NCI-H748 treated with DMSO at 0.1 percent for 48 hours (cell line): ENCODE measurements at regions not wholly inside any gene's neighbourhood (a gene's known extent, or its start where the extent isn't known, plus 50 kb on each side); places are given as distances from the start of the nearest gene placed in this dataset.

ENCODE experiments used
- DNase-seq: peaks from one replicate; lab custom pipeline; 2025; lab: John Stamatoyannopoulos, UW

DNA sequence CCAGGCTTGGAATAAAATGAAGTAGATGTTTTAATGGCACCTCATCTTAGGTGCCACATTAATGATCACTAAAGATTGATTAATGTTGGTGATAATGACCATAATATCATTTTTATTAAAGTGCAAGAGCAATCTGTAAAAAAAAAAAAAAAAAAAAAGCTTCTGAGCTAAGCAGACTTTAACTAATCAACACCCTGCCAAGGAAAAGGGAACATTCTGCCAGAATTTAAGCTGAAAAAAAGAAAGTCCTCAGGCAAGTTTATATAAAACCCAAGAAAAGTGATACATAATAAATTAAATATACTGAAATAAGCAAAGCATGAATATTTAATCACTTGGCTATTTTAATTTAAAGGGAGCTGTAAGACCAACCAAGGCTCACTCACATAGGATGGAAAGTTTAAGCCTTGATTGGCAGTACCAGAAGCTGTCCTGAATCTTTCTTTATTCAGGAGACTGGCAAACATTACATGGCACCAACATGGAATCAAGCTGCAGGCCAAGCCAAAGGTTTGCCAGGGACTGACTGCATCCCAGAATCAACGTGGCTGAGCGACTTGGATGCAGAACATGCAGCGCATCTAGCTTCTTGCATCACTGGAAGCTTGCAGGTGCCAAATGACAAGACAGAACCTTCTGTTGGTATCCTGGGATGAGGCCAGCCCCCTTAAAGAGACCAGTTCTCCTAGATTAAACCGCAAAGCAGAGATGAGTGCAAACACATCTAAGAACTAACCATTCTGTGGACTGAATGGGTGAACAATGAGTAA lies 413.6 kb downstream of the ENC1 start:
- no peak for DNase-seq

DNA sequence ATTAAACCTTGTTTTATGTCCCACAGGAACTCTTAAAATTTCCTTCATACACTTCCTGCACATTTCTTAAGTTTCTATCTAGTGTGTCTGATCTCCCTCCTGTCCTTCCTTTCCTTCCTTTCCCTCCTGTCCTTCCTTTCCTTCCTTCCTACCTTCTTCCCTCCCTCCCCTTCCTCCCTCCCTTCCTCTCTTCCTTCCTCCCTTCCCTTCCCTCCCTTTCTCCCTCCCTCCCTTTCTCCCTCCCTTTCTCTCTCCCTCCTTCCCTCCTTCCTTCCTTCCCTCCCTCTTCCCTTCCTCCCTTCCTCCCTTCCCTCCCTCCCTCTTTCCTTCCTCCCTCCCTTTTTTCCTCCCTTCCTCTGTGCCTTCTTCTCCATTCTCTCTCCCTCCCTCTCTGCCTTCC lies 414.9 kb downstream of the ENC1 start:
- DNase-seq: no peak

DNA sequence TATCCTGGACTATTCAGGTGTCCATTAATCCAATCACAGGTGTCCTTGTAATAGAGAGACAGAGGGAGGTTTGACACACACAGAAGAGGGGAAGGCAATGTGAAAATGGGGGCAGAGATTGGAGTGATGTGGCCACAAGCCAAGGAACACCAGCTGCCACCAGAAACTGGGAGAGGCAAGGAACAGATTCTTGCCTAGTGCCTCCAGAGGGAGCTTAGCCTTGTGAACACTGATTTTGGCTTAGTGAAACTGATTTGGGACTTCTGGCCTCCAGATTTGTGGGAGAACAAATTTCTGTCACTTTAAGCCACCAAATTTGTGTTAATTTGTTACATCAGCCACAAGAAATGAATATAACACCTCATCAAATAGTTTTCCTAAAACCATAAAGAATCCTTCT lies 416.2 kb downstream of the ENC1 start:
- DNase-seq: no peak

DNA sequence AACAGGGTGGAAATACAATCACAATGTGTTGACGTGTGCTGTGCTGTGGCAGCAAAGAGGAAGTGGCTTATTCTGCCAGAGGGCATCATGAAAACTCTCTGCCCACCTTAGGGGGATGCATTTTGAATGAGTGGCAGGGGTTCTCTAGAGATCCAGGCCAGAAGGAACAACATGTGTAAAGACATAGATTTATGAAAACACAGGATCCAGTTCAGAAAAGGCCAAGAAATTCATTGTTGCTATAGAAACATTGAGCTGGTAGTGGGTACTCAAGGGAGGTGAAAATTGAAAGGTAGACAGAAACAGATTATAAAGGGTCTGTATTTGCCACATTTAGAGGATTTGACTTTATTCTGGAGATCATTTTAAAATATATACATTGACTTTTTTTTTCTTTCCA lies 417.7 kb downstream of the ENC1 start:
- no peak for DNase-seq

DNA sequence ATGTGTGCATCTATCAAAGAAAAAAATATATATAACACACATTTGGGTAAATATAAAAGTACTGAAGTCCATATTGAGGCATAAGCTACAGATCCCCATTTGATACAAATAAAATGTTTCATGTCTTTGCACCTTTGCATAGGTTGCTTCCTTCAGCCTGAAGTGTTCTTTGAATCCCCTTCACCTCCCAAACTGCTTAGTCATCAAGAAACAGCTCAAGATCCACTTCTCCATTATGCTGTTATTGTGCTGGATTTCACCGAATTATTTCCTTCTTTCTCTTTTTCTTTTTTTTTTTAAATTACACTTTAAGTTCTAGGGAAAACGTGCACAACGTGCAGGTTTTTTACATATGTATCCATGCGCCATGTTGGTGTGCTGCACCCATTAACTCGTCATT lies 419.1 kb downstream of the ENC1 start:
- DNase-seq: no peak

DNA sequence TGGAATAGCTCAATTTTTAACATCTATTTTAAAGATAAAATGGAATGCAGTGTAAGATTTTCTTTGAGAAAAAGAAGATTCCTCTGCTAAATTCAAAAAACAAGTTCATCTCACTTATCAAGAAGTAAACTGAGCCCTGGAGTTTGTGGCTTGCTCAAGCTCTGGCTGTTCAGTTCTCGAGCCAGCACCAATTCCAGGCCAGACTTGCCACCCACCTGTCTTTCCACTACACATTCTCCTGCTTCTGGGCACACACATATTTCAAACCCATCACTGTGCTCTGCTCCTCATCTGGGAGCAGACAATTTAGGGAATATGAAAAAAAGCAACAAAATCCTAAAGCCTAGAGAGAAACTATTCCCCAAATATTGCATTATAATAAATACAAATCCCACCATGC lies 424.5 kb downstream of the ENC1 start:
- DNase-seq: no peak

DNA sequence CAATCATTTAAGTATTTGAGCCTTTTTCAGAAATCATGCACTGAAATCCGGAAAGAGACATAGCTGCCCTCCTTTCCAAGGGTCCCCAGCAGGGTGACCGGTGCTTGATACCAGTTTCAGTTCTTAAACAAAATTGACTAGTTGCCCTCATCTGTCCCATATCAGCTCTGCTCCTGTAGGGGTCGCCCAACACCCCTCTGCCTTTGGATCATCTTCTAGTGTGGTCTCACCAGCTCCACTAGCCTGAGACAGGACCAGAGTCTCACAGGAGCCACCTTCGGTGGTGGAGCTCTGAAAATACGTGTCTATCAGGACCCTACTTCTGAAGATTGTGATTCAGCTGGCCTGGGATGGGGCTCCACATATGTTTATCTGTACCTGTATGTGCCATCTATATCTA lies 428.2 kb downstream of the ENC1 start:
- DNase-seq: peak; percentile 24

DNA sequence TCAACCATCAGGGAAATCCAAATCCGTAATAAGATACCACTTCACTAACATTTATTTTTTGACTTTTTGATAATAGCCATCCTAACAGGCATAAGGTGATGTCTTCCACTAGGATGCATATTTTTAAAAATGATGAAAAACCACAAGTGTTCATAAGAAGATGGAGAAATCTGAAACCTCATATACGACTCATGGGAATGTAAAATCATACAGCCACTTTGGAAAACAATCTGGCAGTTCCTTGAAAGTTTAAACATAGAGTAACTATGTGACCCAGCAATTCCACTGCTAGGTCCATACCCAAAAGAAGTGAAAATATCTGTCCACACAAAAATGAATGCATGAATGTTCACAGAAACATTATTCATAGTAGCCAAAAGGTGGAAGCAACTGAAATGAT lies 431.0 kb downstream of the ENC1 start:
- no peak for DNase-seq

DNA sequence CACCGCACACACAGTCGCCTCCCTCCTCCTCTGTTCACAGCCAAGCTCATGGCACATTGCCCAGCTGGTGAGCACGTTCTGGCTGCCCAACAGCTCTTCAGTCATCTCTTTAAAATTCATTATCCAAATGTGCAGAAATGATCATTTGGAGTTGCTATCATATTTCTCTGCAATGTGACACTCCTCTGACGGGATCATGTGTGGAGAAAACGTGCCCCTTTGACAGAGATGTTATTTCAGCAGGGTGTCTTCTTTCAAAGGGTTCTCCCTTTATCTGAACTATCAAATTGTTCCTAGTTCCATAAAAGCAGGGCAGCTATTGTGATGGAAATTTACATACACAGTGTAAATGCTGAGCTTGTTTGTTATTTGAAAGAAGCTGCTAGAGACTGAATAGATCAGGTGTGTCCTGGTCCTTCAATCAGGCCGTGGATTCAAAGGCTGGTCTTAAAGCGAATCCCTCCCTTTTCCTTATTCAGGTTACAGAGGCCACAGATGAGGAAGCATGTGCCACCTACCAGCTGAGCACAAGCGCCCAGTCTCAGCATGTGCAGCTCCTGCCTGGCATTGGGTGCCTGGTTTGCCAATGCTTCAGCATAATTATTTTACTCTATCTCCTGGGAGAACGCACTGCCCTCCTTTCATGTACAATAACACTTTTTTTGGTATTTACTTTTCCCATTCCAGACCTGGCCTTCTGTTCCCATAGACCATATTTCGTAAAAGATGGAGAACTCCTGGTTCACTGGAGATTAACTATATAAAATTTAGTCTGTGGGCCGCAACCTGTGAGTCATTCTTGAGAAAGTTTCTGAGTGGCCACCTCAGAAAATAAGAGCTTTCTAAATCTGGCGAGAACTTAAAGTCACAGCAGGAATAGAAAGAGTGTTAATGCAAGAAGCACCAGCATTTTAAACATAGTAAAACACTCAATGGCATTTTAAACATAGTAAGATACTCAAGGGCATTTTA lies 433.7 kb downstream of the ENC1 start:
- DNase-seq: peak; percentile 99

DNA sequence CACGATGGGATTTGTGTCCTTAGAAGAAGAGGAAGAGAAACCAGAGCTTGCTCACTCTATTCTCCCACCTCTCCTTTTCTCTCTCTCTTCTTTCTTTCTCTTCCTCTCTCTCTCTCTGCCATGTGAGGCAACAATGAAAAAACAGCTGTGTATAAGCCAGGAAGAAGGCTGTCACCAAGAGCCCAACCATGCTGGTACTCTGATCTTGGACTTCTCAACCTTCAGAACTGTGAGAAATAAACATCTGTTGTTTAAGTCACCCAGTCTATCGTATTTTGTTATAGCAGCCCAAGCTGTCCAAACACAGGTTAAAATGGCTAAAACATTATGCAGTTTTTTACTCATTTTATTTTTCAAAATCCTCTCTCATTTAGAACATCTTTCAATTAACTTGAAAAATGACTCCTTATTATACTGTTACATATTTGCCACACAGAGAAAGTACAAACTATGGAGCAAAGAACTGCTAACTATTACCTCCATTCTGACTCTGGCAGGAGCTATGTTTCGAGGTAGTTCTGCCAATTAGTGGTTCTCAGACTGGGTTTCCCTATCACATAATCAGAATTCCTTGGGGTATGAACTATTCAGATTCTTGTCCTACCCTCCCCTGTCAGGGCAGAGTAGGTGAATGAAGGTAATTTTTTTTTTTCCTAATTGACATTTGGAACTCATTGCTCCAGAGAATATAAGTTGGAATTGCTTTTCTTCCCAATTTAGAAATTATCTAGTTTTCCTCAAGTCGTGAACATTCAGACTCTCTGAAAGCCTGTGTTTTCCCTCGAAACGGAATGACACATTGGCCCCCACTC lies 434.6 kb downstream of the ENC1 start:
- no peak for DNase-seq

DNA sequence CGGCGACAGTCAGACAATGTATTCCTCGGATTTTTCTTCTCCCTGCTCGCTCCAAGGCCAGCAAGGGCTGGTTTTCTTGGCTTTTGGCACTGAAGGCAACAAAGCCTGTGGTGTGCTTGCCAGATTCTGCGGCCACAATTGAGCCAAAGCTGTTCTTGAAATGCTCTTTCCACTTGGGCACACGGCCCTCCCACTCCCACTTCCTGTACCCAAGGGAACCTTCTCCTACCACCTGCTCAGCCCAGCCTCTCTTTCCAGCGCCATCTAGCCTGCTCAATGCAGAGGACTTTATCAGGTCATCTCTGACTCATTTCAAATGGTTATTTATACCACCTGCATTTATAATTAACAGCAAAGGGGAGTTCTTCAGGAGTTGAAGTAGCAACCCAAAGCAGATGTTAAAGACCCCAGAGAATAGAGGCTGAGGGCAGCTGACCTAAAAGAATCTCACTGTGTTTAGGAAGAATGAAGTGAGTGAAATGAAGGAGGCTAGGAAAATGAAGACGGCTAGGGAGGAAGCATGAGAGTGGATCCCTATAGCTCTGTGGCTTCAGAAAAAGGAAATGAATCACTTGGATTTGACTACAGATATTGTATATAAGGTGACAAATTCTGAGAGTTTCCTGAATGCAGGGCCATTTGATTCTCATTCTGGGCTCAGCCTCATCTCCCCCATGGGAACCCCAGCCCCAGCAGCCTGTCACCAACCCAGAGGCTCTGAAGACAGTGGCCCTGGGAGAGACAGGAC lies 439.0 kb downstream of the ENC1 start:
- peak; percentile 85 for DNase-seq

DNA sequence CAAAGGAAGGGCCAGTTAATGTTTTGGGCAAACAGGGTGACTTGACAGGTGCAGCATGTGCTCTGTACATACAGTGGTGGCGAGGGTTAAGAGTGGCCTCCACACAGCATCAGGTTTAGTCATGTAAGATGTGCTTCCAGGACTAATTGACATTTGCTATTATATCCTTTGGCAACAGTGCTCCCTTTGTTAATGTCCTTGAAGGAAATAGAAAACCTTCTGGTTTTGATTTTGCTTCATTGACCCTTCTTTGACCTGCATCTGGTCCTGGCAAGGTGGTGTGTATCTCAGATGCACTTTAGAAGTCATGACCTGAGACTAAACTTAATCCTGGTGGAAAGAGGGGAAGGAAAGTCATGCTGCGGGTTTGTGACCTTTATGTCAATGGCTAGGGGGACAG lies 440.0 kb downstream of the ENC1 start:
- peak; percentile 99 for DNase-seq

DNA sequence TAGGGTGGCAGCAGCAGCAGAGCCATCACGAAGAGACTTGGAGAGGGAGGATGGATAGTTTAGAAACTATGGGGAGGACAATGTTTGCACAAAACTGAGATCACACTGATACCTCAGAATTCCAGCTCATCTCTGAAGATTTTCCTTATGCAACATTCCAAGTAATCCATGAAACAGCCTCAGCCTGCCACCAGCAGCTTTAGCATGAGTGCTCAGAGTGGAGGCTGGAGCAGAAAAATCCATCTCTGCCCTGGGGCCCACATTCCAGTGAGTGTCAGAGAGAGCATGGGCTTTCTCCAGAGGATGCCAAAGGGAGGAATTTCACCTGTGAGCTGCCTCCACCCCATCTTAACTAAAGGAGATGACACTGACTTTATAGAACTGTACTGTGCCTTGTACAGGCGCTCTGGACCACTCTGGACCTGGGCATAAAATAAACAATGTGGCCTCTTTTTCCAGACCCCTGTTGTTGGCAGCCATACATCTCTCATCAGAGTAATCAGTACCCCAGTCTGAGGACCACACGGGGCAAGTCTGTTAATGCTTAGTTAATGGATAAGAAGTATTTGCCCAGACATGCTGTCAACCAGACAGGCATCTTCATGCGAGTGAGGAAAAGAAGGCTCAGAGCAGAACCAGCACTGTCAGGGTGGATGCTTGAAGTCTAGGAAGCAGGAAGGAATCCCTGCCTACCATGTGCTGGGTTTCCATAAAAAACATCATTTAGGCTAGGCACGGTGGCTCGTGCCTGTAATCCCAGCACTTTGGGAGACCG lies 440.9 kb downstream of the ENC1 start:
- DNase-seq: no peak

DNA sequence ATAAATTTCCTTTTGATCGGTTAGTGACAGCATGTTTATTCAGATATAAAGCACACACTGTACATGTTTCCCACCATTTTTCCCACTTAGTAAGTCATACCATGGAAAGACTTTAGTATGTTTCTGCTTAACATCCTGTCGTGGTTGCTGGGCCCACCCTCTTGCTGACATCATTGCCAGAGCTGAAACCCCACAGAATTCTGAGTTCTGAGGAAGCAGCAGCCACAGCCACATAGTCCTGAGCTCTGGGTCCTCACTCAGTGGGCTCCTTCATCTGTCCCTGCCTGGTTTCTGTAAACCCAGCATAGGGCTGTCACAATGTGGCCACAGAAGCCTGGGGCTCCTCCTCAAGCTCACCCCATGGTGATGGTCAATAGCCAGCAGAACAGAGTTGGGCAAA lies 441.5 kb downstream of the ENC1 start:
- no peak for DNase-seq

DNA sequence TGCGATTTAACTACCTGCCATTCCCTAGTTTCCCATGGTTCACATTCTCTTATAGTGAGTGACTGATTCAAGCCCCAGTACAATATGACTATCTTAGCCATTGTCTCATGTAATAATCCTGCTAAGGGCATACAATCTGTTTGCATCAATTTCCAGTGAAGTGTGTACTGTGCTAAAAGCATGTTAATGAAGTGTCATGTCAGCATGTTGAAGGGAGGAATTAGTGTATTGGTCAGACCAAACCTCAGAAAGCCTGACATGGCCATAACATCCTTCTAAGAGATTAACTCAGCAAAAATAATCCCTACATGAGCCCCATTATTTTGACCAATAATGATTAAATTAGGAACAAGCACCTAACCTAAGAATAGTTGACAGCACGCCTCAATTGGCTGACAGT lies 442.4 kb downstream of the ENC1 start:
- DNase-seq: peak; percentile 28

DNA sequence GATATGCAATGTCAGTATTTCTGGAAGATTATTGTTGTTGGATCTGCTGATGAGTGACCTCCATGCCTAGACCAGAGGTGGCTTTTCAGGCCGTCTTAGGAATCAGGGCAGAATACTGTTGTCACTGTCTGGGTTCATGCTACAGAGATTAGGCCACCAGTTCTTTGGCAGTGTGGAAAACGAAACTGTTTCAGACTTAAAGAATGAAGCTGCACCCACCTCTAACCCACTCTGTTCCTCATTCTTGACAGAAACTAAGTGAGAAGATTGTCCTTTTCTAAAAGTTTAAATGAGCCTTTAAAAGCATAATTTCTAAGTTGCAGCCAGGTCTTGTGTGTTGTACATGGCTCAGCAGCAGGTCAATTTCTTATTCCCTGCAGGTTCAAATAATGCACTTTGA lies 444.3 kb downstream of the ENC1 start:
- DNase-seq: no peak

DNA sequence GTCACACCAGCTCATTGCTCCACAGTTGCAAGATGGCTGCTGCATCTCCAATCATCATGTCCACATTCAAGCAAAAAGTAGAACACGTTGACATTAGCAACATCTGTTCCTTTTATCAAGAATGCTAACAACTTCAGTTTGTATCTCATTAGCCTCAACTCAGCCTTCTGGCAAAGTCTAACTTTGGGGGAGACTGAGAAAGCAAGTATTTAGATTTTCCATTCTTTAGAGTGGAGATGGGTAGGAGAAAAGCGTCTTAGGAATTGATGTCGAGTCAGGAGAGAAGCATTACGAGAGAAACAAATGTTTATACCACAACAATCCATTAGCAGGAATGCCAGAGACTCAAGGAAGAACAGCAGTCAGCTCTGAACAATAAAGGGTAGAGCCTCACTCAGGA lies 446.3 kb downstream of the ENC1 start:
- DNase-seq: no peak

DNA sequence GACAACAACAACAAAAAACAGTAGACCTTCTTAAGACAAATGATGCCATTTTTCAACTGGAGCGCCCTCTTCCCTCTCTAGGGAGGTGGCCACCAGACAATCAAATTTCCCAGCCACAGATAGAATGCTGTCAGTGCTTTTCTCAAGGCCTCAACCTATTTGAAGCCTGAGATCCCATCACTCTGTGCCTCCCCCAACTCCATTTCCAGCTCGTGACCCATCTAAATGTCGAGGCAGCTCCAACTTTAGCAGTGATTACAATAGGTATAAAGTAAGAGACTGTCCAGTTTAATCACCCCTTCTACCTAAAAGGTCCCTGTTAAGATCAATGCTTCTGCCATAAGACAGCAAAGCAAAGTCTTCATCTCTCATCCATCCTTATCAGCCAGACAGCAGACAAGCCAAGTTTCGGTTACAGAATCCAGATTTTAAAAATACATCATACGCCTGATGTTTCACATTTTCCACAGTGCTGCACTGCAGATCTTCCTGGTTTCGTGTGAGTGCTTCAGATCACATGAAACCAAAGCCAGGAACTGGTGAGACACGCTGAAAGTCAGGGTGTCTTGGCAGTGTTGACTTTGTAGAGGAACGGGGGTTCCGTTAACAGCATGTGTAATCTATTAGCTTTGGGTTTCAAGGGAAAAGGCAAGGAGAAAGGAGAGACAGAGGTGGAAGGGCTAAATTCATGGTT lies 447.8 kb downstream of the ENC1 start:
- DNase-seq: no peak

DNA sequence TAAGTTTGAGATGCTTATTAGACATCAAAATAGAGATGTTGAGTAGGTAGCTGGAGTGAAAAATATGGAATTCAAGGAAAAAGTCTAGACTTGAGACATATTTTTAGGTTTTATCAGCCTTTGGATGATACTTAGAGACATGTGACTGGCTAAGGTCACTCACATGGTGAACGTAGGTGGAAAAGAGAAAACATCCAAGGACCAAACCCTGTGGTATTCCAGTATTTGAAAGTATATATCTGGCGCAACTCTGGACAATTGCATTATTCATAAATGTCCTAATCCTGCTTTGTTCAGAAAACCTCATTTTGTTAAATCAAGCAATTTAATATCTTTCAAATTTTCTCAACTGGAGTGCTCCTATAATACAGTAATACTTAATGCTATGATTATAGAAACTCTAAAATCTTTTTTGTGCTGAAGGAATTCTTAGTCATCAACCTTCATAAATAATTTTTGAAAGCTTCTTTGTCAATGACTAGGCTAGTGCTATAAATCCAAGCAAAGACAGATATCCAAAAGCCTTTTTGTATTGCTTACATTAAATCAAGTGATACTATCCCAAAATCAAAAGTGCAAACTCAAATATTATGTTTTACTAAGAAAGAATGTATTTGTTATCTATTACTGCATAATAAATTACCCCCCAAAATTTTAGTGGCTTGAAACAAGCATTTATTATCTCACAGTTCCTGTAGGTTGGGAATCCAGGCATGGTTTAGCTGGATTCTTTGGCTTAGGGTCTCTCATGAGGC lies 452.0 kb downstream of the ENC1 start:
- no peak for DNase-seq

DNA sequence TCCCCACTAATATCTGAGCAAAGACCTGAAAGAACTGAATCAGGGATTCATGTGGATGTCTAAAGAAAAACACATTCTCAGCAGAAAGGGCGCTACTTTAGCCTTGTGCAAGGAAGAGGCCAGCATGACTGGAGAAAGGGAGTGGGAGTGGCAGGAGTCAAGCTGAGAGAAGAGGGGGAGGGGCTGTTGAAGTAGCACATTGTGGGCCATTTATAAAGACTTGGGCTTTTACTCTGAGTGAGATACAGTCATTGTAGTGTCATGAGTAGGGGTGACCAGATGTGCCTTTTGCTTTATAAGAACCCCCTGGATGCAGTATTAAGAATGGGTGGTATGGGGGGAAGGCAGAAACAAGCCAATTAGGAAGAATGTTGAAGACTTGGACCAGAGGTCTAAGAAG lies 452.8 kb downstream of the ENC1 start:
- no peak for DNase-seq
